GM20431 (cell line): ENCODE measurements at regions not wholly inside any gene's neighbourhood (a gene's known extent, or its start where the extent isn't known, plus 50 kb on each side); places are given as distances from the start of the nearest gene placed in this dataset.
"Not testable (repeated sequence)": the region's sequence is repeated elsewhere in the genome, so short reads cannot be mapped to it uniquely, and the experiment has no call there.

Experiments used
- in situ Hi-C: fragments of 300-500 bp; cut with MseI, MboI; formaldehyde crosslinking; loops from one replicate; pipeline ENCODE4 v1.15.0; 2020; ENCODE audit warnings: low sequenced_read_pairs; ENCODE audit not compliant: unreplicated experiment

DNA sequence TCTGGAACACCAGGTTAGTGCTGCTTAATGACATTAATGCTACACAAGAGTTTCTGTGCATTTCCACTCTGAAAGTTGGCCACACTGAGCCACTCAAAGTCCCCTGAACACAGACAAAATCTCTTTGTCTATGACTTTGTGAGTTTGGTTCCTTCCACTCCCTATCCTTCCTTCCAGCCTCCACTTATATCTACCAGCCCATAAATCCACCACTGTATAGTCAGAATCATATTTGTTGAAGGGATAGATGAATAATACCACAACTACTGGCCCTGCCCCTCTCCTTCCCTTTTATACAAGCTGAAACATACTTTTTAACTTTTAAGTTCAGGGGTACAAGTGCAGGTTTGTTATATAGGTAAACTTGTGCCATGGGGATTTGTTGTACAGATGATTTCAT is 127.5 kb downstream of the ABHD5 start:
- in situ Hi-C loops = no loop called here

DNA sequence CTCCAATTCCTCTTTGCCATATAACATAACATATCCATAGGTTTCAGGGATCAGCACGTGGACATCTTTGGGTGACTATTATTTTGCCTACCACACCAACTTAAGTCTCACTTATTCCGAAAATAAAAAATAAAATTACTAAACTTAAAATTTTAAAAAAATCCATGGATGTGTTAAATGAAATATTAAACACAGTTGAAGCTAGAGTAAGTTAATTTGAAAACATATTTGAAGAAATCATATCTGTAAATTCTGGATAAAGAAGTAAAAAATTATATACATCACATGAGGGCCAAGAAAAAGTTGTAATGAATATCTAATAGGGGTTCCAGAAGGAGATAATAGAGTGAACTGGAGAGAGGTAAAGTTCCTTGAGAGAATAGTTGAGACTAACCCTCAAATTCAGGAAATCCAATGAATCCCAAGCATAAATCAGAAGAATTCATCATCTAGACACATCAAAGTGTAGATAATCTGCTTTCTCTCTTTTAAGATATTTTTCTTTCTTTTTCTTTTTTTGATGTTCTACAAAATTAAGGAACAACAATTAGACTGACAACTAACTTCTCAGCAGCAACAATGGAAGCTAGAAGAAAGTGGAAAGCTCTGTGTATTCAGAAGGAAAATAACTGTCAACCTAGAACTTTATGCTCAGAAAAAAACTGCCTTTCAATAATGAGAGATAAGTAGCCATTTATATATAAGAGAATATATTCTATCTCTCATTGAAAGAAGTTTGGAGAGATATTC is 147.4 kb downstream of the ABHD5 start:
- in situ Hi-C loops = no loop called here

DNA sequence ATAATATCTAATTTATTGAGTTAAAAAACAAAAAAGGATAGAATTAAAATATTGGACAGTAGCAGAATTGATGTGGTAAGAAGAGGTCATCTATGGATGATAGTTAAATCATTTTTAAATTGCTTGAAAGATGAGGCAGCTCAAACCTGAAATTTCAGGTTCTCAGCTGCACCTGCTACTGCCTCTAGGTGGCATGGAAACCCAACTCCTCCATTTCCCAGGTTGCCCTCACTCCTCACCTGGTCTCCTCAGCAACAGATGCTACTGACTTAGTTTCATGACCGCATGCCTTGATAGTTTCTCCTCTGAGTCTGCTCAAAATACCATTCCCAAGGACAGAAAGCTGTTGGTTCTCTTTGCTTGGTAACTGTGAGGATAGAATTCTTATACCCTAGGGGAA is 148.1 kb downstream of the ABHD5 start:
- in situ Hi-C loops = no loop called here

DNA sequence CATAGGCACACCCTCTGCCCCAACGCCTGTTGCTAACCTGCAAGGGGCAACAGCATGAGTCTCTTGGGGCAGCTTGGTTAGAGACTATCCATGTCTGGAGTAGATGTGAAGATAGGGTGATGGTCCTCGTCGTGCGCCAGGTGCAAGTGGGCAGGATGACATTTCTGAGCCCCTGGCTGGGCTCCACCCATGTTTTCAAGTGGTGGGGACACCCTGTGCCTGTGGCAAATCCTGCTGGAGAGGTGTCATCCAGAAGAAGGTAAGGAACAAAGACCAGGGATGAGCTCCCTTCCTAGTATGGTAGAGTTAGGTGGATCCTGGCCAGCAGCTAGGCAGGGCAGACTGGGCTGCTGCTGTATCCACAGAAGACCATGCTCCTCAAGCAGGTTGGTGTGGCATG is 152.6 kb downstream of the ABHD5 start:
- in situ Hi-C loops = no loop called here

DNA sequence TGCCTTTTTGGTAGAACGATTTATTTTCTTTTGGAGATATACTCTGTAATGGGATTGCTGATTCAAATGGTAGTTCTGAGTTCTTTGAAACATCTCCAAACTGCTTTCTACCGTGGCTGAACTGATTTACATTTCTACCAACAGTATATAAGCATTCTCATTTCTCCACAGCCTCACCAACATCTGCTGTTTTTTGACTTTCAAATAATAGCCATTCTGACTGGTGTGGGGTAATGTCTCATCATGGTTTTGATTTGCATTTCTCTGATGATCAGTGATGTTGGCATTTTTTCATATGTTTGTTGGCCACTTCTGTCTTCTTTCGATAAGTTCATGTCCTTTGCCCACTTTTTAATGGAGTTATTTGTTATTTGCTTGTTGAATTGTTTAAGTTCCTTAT is 154.0 kb downstream of the ABHD5 start:
- in situ Hi-C loops = no loop called here

DNA sequence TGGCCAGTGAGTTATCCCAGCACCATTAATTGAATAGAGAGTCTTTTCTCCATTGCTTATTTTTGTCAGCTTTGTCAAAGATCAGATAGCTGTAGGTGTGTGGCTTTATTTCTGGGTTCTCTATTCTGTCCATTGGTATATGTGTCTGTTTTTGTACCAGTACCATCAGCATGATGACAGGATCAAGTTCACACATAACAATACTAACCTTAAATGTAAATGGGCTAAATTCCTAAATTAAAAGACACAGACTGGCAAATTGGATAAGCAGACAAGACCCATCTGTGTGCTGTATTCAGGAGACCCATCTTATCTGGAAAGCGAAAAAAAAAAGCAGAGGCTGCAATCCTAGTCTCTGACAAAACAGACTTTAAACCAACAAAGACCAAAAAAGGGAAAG is 154.8 kb downstream of the ABHD5 start:
- in situ Hi-C loops = not testable (repeated sequence)

DNA sequence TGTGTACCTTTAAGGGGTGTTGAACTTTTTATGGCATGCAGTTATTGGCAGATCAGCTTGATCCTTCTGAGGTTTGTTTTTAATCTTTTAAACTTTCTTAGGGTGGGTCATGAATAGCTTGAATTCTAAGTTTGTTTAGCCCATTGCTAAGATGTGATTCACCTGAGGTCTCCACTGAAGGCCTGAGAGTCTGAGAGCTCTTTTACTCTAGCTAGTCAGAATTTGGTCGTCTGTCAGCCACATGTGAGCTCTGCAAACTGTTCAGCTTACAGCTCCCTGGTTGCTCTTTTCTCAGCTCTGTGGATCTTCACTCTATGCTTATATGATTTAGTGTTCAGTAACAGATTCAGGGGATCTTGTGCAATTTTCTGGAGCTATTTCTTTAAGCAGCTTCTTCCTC is 161.3 kb downstream of the ABHD5 start:
- in situ Hi-C loops = loop anchor here (25.0 kb wide), 1 partner anchor 335 kb away; no protein-coding TSS in a partner anchor

DNA sequence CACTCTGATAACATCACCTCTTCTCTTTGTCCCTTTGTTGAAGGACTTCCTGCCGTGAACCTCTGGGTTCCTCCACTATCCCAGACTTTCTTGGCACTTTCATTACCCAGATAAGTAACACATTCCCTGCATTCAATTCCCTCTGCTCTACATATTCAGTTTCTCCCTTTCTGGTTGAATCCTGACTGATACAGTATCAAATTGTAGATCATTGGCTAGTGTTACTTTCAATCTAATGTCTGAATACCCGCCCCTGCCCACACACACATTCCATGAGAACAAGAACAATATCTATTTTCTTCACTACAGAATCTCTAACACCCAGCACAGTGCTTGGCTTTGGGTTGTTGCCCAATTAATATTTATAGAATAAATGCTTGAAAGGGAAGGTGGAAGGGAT is 163.5 kb downstream of the ABHD5 start:
- in situ Hi-C loops = loop anchor here (25.0 kb wide), 1 partner anchor 333 kb away; no protein-coding TSS in a partner anchor

DNA sequence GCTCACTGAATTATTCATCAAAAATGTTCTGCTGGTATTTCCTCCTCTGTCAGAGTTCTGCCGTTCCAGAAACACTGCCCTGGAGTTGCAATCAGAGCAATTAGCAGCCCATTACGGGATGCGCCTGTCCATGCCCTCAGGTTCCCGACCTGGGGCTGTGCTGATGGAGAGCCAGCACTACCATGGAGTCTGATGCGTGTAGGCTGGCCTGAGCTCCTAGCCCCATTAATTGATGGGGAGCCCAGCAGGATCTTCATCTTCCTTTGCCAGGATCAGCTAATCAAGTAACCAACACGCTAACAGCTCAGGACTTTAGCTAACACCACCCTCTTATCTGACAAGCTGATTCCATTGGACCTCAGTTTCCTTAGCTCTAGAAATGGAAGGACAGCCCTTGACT is 164.2 kb downstream of the ABHD5 start:
- in situ Hi-C loops = loop anchor here (25.0 kb wide), 1 partner anchor 332 kb away; no protein-coding TSS in a partner anchor

DNA sequence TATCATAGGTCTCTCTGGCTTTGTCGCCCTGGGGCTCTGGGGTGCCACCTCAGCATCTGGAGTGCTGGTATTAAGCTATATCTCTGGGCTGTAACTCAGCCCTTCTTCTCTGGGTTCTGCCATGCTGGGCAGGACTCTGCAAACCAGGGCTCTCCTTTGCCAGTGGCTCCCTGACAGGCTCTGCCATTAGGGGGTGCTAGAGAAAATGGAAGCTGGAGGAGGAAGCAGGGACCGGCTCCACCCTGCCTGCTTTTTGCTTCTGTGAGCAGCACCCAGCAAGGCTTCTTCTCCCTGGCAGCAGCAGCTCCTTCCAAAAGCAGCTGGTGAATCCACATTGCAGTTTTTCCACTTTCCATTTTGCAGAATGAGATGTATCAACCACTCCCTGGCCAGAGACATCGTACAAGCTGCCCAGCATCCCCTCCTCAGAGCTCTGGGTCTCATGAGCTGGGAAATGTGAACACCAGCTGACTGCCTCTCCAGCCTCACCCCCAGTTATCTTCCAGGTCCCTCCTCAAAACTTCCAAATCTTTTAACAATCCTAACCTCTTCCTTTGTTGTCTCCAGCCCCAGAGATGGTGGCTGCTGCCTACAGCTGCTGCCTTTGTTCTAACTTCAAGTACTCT is 165.0 kb downstream of the ABHD5 start:
- in situ Hi-C loops = loop anchor here (25.0 kb wide), 1 partner anchor 332 kb away; no protein-coding TSS in a partner anchor

DNA sequence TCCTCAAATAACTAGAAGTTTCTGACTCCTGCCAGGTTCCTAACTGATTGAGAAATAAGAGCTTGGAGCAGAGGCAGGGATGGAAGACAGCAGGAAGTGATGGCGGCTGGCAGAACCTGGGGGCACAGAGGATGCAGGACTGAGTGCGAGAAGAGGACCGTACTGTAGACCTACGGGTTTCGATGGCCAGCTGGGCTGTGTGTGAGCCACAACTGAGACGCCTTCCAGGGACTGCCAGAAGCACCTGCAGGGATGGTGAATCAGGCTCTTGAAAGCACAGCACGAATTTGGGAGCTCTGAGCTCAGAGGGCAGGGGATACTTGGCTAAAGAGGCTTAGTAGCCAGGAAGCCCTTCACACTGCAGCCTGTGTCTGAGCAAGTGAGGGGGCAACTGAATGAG is 165.6 kb downstream of the ABHD5 start:
- in situ Hi-C loops = loop anchor here (25.0 kb wide), 1 partner anchor 331 kb away; no protein-coding TSS in a partner anchor

DNA sequence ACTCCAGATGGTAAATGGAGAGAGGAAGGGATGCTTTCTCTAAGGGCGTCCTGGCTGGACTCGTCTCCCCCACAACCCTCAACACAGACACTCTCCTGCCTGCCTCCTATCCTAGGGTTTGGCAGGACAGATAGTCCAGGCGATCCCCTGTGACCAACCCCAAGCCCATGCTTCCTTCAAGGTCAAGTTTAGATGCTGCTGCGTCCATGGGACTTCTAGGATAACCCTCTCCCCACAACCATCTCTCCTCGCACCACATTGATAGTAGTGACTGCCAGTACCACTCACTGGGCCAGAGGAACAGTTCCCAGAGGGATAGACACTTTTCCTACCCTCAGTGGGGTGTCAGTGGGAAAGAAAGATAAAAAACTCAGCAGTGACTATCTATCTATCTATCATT is 166.0 kb downstream of the ABHD5 start:
- in situ Hi-C loops = loop anchor here (25.0 kb wide), 1 partner anchor 331 kb away; no protein-coding TSS in a partner anchor

DNA sequence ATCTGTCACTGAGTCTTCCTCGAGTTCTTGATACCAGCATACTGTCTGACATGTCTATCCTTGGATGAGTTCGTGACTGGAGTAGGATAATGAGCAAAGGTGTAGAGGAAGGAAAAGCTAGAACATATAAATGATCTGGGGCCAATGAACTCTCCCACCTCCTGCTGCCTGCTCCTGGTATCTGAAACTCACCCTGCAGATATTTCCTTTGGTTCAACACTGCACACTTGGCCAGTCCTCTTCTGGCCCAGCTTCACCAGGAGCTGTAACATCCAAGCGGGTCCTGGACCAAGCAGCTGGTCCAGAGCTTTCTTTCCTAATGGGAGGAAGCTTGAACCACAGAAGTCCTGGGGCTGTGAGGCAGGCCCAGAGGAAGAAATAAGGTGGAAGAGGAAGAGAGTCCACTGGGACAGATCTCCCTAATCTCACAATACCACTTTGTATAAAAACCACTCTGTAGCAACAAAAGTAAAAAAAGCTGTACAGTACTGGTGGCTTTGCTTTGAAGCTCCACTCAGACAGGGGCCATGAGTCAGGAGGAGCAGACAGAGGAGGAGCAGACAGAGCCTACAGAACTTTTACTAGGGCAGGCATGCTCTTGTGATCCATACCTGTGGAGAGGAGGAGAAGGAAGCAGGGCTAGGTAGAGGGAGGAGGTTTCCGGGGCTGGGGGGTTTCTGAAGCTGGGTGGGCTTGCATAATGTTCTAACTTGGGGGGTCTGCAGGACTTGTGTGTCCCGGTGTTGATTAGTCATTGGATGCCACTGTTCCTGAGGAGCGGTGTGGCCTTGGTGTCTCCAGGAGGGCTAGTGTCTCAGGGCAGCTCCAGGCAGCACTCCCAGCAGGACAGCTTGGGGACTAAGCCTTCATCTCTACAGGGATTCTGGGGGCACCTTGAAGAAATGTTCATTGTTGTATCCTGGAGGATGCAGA is 166.9 kb downstream of the ABHD5 start:
- in situ Hi-C loops = loop anchor here (25.0 kb wide), 1 partner anchor 330 kb away; no protein-coding TSS in a partner anchor

DNA sequence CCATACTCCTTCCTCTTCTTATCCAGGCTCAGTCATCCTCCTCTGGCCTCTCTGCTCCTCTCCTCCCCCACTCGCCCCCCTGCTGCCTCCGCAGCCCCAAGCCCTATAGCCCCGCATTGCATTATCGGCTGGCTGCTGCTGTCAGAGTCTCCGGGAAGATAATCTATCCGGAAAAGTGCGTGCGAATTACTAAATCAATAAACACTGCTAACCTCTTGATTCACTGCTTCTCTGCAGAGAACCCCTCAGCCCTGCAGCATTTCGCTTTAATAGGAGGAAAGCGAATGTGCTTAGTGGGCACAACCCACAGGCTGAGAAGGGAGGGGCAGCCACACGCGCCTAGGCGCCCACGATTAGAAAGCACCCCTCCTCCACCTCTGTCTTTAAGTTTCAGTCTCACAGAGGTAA is 167.6 kb downstream of the ABHD5 start:
- in situ Hi-C loops = loop anchor here (25.0 kb wide), 1 partner anchor 329 kb away; no protein-coding TSS in a partner anchor

DNA sequence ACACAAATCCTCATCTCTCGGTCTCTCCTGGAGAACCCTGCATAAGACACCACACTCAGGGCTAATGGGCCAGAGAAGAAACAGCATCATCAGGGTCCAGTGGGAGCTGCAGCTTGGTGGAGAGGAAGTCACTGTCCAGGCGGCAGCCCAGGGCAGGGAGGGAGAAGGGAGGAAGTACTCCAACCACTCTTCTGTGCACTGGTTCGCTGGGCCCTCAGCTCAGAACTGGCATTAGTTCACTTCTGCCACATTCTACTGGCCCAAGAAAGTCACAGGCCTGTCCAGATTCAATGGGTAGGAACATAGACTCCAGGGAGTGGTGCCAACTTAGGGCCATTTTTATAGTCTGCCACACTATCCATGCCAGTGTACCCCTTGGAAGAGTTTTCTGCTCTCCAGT is 169.0 kb downstream of the ABHD5 start:
- in situ Hi-C loops = loop anchor here (25.0 kb wide), 1 partner anchor 328 kb away; no protein-coding TSS in a partner anchor

DNA sequence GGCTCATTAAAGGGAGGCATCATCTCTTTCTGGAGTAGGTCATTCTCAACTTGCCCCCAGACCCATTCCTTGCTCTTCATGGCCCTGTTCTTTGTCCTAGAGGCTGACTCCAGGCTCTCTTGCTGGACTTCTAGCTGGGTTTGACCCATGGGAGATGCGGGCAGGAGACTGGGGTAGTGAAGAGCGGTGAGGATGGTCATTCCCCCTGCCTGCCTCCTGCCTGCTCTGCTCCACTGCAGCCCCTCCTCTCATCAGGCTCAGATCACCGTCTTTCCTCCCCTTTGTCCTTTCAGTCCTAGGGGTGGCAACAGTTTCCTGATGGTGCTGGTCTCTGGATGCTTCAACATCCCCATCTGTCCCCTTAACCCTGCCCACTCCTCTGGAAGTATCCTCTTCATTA is 170.9 kb downstream of the ABHD5 start:
- in situ Hi-C loops = loop anchor here (25.0 kb wide), 1 partner anchor 326 kb away; no protein-coding TSS in a partner anchor

DNA sequence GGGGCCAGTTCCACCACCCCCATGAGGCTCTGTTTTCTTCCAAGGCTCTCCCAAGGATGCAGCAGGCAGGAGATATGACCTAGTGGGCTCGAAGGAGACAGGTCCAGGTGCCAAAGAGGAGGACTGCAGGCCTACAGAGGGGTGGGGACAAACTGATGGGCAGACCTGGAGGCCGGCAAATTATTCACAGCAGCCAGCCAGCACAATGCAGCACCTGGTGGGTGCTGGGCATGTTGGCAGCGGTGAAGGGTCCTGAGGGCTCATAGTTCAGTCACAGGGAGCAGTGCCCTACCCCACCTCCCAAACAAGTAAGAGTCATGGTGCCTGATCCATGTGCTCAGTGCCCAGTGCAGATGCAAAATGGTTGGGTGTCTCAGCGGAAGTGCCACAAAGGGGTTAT is 171.7 kb downstream of the ABHD5 start:
- in situ Hi-C loops = loop anchor here (25.0 kb wide), 1 partner anchor 325 kb away; no protein-coding TSS in a partner anchor

DNA sequence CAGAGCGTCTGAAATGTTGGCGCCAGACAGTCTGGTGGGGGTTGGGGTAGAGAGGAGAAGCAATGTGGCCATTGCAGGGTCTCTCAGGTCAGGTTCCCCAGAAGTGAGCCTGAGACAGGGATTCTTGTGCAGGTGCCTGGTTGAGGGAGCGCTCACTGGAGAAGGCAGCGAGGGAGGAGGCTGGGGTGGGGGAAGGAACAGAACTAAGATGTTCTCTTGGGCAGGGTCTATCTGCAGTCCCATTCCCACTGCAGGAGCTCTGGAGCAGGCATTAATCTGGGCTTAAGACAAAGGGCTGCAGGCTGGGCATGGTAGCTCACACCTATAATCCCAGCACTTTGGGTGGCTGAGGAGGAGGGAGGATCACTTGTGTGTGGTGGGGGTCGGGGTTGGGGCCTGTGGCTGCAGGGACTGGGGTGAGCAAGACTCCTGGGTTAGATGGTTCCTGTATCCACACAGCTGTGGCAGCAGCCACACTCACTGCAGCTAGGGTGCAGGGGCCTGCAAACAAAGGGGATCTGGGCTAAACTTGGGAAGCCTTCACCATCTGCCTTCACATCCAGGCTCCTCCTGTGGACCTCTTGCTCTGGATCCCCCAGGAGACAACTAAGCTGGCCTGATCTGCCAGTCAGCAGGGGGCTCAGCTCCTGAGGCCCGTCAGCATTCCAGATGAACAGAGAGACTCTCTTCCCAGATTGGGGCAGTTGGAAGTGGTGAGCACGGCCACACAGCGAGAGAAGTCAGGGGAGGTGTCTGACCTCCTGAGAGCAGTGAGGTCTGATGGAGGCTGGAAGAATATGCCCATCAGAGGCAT is 172.5 kb downstream of the ABHD5 start:
- in situ Hi-C loops = loop anchor here (25.0 kb wide), 1 partner anchor 324 kb away; no protein-coding TSS in a partner anchor
